ENCODE measurements at regions not wholly inside any gene's neighbourhood (a gene's known extent, or its start where the extent isn't known, plus 50 kb on each side); places are given as distances from the start of the nearest gene placed in this dataset.

DNA sequence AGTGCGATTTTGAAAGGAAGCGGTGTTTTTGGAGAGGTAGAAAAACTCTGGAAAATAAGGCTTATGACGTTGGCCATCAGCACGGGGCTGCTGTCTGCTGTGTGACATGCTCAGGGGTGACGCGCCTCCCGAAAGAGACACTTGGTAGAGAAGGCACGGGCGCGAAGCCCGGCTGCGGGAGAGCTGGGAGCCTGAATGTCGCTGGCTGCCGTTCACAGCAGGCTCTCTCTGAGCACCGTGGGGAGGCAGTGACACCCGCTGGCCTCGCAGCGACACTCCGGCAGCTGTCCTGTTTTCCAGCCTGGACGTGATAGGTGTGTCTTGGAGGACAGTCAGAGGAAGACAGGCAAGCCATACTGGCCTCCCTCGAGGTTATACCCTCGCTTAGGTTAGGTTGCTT lies 759.1 kb upstream of the RBFOX1 start:
- H3K79me2 ChIP-seq (ENCODE audit: control insufficient read depth, low read length): no peaks in the 10 kb centered on the region
- H3K4me2 ChIP-seq (ENCODE audit: low read length): no peak overlapping the region
- H3K9me3 ChIP-seq (ENCODE audit: control insufficient read depth, insufficient read depth, low read length): no peaks in the 10 kb centered on the region
- H4K20me1 ChIP-seq (ENCODE audit: control insufficient read depth, insufficient read depth, low read depth, low read length): no peaks in the 10 kb centered on the region
- H3K4me3 ChIP-seq (ENCODE audit: low read length): no peak overlapping the region
- no peaks in the 10 kb centered on the region for H3K27me3 ChIP-seq (ENCODE audit: control insufficient read depth, low read length)
- no peaks in the 10 kb centered on the region for H3K4me1 ChIP-seq (ENCODE audit: control insufficient read depth, low read length)
- no peaks in the 10 kb centered on the region for H3F3A ChIP-seq (ENCODE audit: control insufficient read depth, insufficient read depth)
- no peaks in the 10 kb centered on the region for H3K36me3 ChIP-seq (ENCODE audit: control insufficient read depth, low read length)
- H3K9me2 ChIP-seq (replicated peaks; ENCODE audit: control insufficient read depth, low read length): no peaks in the 10 kb centered on the region
- TF ChIP-seq EZH2phosphoT487 (IDR thresholded peaks at IDR 0.05; ENCODE audit: borderline replicate concordance, low read length) (no peak), CTCF (IDR thresholded peaks at IDR 0.05; ENCODE audit: low read depth, low read length, poor library complexity, severe bottlenecking) (no peak)
- H3K27ac ChIP-seq (ENCODE audit: low read depth, low read length): no peak overlapping the region

DNA sequence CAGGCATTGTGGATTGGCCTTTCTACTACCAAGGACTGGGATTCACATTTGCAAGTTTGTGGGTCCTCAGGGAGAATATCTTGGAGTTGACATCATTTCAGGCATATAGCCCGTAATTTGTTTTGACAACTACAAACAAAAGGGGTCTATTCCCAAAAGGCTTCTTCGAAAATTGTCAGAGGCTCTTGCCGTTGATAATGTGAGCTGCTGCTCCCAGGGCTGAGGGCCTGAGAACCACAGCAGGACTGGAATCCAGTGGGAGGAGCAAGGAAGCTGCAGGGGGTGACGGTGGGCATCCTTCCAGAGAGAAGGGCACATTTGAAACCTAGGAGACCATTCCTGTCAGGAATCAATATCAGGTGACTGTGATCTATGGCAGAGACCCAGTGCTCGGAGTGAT lies 761.6 kb upstream of the RBFOX1 start:
- no peaks in the 10 kb centered on the region for H3K4me1 ChIP-seq (ENCODE audit: control insufficient read depth, low read length)
- no peak overlapping the region for H3K4me2 ChIP-seq (ENCODE audit: low read length)
- no peaks in the 10 kb centered on the region for H3K36me3 ChIP-seq (ENCODE audit: control insufficient read depth, low read length)
- no peaks in the 10 kb centered on the region for H3K27me3 ChIP-seq (ENCODE audit: control insufficient read depth, low read length)
- no peaks in the 10 kb centered on the region for H3K9me3 ChIP-seq (ENCODE audit: control insufficient read depth, insufficient read depth, low read length)
- TF ChIP-seq CTCF (IDR thresholded peaks at IDR 0.05; ENCODE audit: low read depth, low read length, poor library complexity, severe bottlenecking) (no peak), EZH2phosphoT487 (IDR thresholded peaks at IDR 0.05; ENCODE audit: borderline replicate concordance, low read length) (no peak)
- no peak overlapping the region for H3K27ac ChIP-seq (ENCODE audit: low read depth, low read length)
- H4K20me1 ChIP-seq (ENCODE audit: control insufficient read depth, insufficient read depth, low read depth, low read length): no peaks in the 10 kb centered on the region
- no peaks in the 10 kb centered on the region for H3K9me2 ChIP-seq (replicated peaks; ENCODE audit: control insufficient read depth, low read length)
- no peaks in the 10 kb centered on the region for H3F3A ChIP-seq (ENCODE audit: control insufficient read depth, insufficient read depth)
- no peak overlapping the region for H3K4me3 ChIP-seq (ENCODE audit: low read length)
- H3K79me2 ChIP-seq (ENCODE audit: control insufficient read depth, low read length): no peaks in the 10 kb centered on the region

GRCh38 chr16:6570530-6570929 lies 762.1 kb upstream of the RBFOX1 start:
- no peak overlapping the region for H3K27ac ChIP-seq (ENCODE audit: low read depth, low read length)
- no peaks in the 10 kb centered on the region for H3K4me1 ChIP-seq (ENCODE audit: control insufficient read depth, low read length)
- no peaks in the 10 kb centered on the region for H3K27me3 ChIP-seq (ENCODE audit: control insufficient read depth, low read length)
- H3K79me2 ChIP-seq (ENCODE audit: control insufficient read depth, low read length): no peaks in the 10 kb centered on the region
- TF ChIP-seq EZH2phosphoT487 (IDR thresholded peaks at IDR 0.05; ENCODE audit: borderline replicate concordance, low read length): no peak
- no peak for TF ChIP-seq CTCF (IDR thresholded peaks at IDR 0.05; ENCODE audit: low read depth, low read length, poor library complexity, severe bottlenecking)
- H3K4me2 ChIP-seq (ENCODE audit: low read length): no peak overlapping the region
- H3K4me3 ChIP-seq (ENCODE audit: low read length): no peak overlapping the region
- no peaks in the 10 kb centered on the region for H3K9me2 ChIP-seq (replicated peaks; ENCODE audit: control insufficient read depth, low read length)
- H3K36me3 ChIP-seq (ENCODE audit: control insufficient read depth, low read length): no peaks in the 10 kb centered on the region
- H3K9me3 ChIP-seq (ENCODE audit: control insufficient read depth, insufficient read depth, low read length): no peaks in the 10 kb centered on the region
- no peaks in the 10 kb centered on the region for H3F3A ChIP-seq (ENCODE audit: control insufficient read depth, insufficient read depth)
- H4K20me1 ChIP-seq (ENCODE audit: control insufficient read depth, insufficient read depth, low read depth, low read length): no peaks in the 10 kb centered on the region

DNA sequence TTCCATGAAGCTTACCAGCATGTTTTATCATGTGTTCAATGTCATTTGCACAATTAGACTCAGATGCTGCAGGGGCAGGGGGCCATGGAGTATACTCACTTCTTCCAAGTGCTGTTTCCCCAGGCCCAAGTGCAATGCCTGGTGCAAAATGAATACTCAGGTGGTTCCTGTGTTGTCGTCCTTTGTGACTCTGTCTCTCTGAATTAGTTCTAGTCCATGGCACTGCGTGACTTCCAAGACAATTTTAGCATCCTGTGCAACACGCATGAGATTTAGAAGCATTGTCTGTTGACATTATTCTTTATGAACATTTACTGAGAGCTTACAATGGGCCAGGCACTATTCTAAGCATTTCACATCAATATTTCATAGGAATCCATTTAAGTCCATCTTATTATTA lies 769.7 kb upstream of the RBFOX1 start:
- Histone ChIP-seq H3K27me3 (ENCODE audit: control insufficient read depth, low read length) (no peaks in the 10 kb centered on the region), H4K20me1 (ENCODE audit: control insufficient read depth, insufficient read depth, low read depth, low read length) (no peaks in the 10 kb centered on the region), H3K4me1 (ENCODE audit: control insufficient read depth, low read length) (no peaks in the 10 kb centered on the region), H3K9me2 (replicated peaks; ENCODE audit: control insufficient read depth, low read length) (no peaks in the 10 kb centered on the region), H3K9me3 (ENCODE audit: control insufficient read depth, insufficient read depth, low read length) (no peaks in the 10 kb centered on the region), H3K4me3 (ENCODE audit: low read length) (no peak overlapping the region), H3K79me2 (ENCODE audit: control insufficient read depth, low read length) (no peaks in the 10 kb centered on the region), H3K4me2 (ENCODE audit: low read length) (no peak overlapping the region), H3K36me3 (ENCODE audit: control insufficient read depth, low read length) (no peaks in the 10 kb centered on the region), H3K27ac (ENCODE audit: low read depth, low read length) (no peak overlapping the region), H3F3A (ENCODE audit: control insufficient read depth, insufficient read depth) (no peaks in the 10 kb centered on the region)
- TF ChIP-seq CTCF (IDR thresholded peaks at IDR 0.05; ENCODE audit: low read depth, low read length, poor library complexity, severe bottlenecking) (no peak), EZH2phosphoT487 (IDR thresholded peaks at IDR 0.05; ENCODE audit: borderline replicate concordance, low read length) (no peak)
